ENCODE measurements at regions not wholly inside any gene's neighbourhood (a gene's known extent, or its start where the extent isn't known, plus 50 kb on each side); places are given as distances from the start of the nearest gene placed in this dataset.
A peak's percentile ranks its signal among the peaks of the same experiment; 100 is the strongest.

GRCh38 chr9:21558615-21559401 lies 76.7 kb upstream of the IFNE start:
- Mint-ChIP-seq H3K4me1 (peaks cover 13% of the 10 kb centered on the region), H3K27ac (no peak overlapping the region), H3K27me3 (ENCODE audit: insufficient read depth, low read depth) (peaks cover 7% of the 10 kb centered on the region), H3K9me3 (no peaks in the 10 kb centered on the region), H3K36me3 (no peaks in the 10 kb centered on the region), H3K4me3 (peak overlapping the region; percentile 95)
- H3K4me2 ChIP-seq: peak overlapping the region; percentile 78
- no peak overlapping the region for H3K9ac ChIP-seq
- H3K27me3 ChIP-seq: peaks cover 47% of the 10 kb centered on the region
- peak overlapping the region; percentile 76 for H3K4me3 ChIP-seq
- H3K36me3 ChIP-seq: no peaks in the 10 kb centered on the region
- H3F3A ChIP-seq (ENCODE audit: low read depth): no peaks in the 10 kb centered on the region
- peak; percentile 46 for DNase-seq (ENCODE audit: low spot score)
- TF ChIP-seq CTCF (IDR thresholded peaks at IDR 0.05) (no peak), EZH2 (IDR thresholded peaks at IDR 0.05) (peak; percentile 70)
- H4K20me1 ChIP-seq (ENCODE audit: low read depth): peaks cover 8% of the 10 kb centered on the region
- H3K79me2 ChIP-seq (ENCODE audit: low read depth): no peaks in the 10 kb centered on the region
- H3K4me1 ChIP-seq: peaks cover 6% of the 10 kb centered on the region
- H3K9me3 ChIP-seq (ENCODE audit: low read depth): no peaks in the 10 kb centered on the region
- H3K27ac ChIP-seq: no peak overlapping the region
- peak overlapping the region; percentile 95 for H2AFZ ChIP-seq (replicated peaks)

DNA sequence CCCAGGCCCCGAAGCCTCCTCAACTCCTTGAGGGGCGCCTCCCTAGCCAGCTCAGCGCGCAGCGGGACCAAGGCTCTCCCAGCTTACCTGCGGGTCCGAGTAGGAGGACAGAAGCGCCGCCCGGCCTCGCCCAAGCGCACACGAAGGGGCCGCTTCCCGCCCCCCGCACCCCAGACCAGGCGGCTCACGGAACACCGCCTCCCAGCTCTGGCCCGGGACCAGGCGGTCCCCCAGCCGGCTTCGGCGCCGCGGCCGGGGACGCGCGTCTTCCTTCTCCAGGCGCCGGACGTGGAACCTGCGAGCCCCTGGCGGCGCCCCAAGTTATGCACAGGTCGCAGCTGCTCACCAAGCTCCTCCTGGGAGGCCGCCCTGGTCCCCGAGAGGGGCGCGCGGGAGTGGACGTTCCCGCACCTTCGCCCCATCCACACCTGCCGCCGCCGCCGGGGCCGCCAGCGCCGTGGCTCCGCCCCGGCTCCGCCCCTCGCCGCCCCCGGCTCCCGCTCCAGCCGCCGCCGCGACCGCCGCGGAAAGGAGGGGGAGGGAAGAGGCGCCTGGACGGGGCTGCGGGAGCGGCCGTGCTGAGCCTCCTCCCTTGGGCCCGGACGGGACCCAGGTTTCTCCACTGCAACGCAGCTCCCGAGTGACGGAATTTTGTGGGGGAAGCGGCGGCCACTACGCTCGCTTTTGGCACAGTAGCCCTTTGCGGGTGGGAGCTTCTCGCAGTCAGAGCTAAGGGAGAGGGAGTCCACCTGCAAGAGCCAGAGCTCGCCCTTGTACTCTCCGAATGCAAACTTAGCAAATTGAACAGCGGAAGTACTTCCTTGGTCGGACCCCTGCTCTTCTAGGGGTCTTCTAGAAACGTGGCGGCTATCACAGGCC lies 77.5 kb upstream of the IFNE start:
- Histone ChIP-seq H4K20me1 (ENCODE audit: low read depth) (peaks cover 8% of the 10 kb centered on the region), H3K4me3 (peak overlapping the region; percentile 76), H3K79me2 (ENCODE audit: low read depth) (no peaks in the 10 kb centered on the region), H3K27me3 (peaks cover 47% of the 10 kb centered on the region), H2AFZ (replicated peaks) (peak overlapping the region; percentile 95), H3F3A (ENCODE audit: low read depth) (no peaks in the 10 kb centered on the region), H3K4me1 (peaks cover 7% of the 10 kb centered on the region), H3K36me3 (no peaks in the 10 kb centered on the region), H3K27ac (no peak overlapping the region), H3K9ac (no peak overlapping the region), H3K4me2 (peak overlapping the region; percentile 78), H3K9me3 (ENCODE audit: low read depth) (no peaks in the 10 kb centered on the region)
- Mint-ChIP-seq H3K36me3 (no peaks in the 10 kb centered on the region), H3K9me3 (no peaks in the 10 kb centered on the region), H3K4me1 (peaks cover 13% of the 10 kb centered on the region), H3K4me3 (peak overlapping the region; percentile 95), H3K27me3 (ENCODE audit: insufficient read depth, low read depth) (peaks cover 7% of the 10 kb centered on the region), H3K27ac (no peak overlapping the region)
- TF ChIP-seq CTCF (IDR thresholded peaks at IDR 0.05) (peak; percentile 35), EZH2phosphoT487 (IDR thresholded peaks at IDR 0.05) (peak; percentile 58), EZH2 (IDR thresholded peaks at IDR 0.05) (no peak)
- peak; percentile 87 for DNase-seq (ENCODE audit: low spot score)

DNA sequence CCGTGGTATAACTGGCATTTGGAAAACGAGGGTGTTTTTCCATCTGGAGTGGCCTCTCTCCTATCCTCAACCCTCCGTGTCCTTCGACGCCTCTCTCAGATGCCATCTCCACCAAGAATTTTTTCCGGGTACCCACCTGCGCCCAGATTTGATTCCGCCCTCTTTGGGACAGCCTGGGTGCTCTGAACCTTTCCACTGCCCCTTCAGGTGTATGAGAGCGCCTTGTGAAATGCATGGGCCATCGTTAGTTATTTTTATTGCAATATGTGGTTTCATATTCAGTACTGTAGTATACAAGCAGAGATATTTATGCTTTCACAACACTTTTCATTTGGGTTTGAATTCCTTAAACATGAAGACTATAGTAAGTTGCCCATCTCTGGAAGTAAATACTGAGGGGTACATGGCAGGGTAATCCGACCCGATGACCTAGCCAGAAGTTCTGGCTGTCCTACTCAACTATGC lies 78.2 kb upstream of the IFNE start:
- H4K20me1 ChIP-seq (ENCODE audit: low read depth): peaks cover 8% of the 10 kb centered on the region
- Mint-ChIP-seq H3K4me1 (peaks cover 13% of the 10 kb centered on the region), H3K4me3 (peak overlapping the region; percentile 89), H3K27me3 (ENCODE audit: insufficient read depth, low read depth) (peaks cover 7% of the 10 kb centered on the region), H3K9me3 (no peaks in the 10 kb centered on the region), H3K36me3 (no peaks in the 10 kb centered on the region), H3K27ac (no peak overlapping the region)
- H3K4me3 ChIP-seq: peak overlapping the region; percentile 76
- no peaks in the 10 kb centered on the region for H3F3A ChIP-seq (ENCODE audit: low read depth)
- H3K27me3 ChIP-seq: peaks cover 47% of the 10 kb centered on the region
- TF ChIP-seq EZH2 (IDR thresholded peaks at IDR 0.05) (no peak), CTCF (IDR thresholded peaks at IDR 0.05) (no peak), EZH2phosphoT487 (IDR thresholded peaks at IDR 0.05) (no peak)
- no peaks in the 10 kb centered on the region for H3K9me3 ChIP-seq (ENCODE audit: low read depth)
- H3K4me1 ChIP-seq: peaks cover 8% of the 10 kb centered on the region
- no peak overlapping the region for H3K9ac ChIP-seq
- H3K79me2 ChIP-seq (ENCODE audit: low read depth): no peaks in the 10 kb centered on the region
- peak overlapping the region; percentile 95 for H2AFZ ChIP-seq (replicated peaks)
- H3K4me2 ChIP-seq: peak overlapping the region; percentile 78
- H3K27ac ChIP-seq: no peak overlapping the region
- H3K36me3 ChIP-seq: no peaks in the 10 kb centered on the region
- no peak for DNase-seq (ENCODE audit: low spot score)
